ENCODE measurements at regions not wholly inside any gene's neighbourhood (a gene's known extent, or its start where the extent isn't known, plus 50 kb on each side); places are given as distances from the start of the nearest gene placed in this dataset.

DNA sequence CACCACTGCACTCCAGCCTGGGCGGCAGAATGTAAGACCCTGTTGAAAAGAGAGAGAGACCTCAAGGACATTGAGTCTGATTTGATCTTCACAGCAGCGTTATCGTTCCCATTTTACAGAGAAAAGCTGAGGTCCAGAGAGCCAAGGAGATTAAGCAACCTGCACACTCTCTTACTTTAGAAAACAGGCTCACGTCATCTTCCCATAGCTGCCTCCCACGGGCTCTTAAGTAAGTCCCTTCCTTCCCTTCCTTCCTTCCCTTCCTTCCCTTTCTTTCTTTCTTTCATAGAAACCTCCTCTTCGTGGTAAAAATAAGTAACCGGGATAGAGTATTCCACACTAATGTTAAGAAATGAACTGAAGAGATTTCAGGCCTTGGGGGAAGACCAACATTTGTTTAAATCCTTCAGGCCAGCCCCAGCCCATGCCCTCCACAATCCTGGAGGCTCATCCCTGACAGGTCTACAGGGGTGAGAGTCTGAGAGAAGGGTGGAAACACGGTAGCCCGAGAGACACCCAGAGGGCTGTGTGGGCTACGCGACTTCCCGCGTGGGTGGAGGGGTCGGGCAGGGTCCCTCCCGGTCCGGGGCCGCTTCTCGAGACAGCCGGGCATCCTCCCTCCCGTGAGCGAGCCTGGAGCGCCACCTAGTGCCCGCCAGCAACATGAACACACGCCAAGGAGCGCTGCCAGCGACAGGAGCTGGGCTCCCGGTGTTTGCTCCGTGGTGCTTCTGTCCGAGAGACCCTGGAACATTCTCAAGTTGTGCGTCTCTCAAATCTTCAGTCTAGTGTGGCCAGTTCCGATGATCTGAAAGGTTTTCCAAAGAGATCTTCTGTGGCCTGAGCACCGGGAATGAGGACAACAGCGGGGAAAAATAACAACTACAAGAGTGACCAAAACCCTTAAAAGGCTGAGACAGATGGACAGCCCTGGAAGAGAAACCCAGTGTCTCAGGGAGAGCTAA is 160.3 kb downstream of the INO80D start:
- DNase-seq (ENCODE audit: low spot score) (peak; percentile 57), ATAC-seq (ENCODE audit: low FRiP score) (peak; percentile 91)
- TF ChIP-seq, protein P1, sequence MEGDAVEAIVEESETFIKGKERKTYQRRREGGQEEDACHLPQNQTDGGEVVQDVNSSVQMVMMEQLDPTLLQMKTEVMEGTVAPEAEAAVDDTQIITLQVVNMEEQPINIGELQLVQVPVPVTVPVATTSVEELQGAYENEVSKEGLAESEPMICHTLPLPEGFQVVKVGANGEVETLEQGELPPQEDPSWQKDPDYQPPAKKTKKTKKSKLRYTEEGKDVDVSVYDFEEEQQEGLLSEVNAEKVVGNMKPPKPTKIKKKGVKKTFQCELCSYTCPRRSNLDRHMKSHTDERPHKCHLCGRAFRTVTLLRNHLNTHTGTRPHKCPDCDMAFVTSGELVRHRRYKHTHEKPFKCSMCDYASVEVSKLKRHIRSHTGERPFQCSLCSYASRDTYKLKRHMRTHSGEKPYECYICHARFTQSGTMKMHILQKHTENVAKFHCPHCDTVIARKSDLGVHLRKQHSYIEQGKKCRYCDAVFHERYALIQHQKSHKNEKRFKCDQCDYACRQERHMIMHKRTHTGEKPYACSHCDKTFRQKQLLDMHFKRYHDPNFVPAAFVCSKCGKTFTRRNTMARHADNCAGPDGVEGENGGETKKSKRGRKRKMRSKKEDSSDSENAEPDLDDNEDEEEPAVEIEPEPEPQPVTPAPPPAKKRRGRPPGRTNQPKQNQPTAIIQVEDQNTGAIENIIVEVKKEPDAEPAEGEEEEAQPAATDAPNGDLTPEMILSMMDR (IDR thresholded peaks at IDR 0.05): peak in 2 of 3 donors; percentile 30 to 76

DNA sequence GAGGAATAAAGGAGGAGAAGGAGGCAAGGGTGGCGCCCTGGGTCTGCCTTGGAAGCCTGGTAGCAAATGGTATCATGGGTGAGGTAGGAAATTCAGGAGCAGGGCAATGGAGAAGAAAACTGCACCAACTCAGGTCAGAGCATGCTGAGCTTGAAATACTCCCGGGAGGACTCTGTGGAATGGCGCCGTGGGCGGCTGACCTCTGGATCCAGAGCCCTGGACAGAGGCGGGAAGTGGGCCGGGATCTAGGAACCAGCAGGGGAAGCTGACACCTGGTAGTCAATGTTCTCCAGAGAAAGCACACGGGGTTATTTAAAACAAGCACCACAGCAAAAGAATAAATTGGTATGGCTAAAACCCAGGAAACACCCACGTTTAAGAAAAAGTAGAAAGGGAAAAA is 161.3 kb downstream of the INO80D start:
- no peak for DNase-seq (ENCODE audit: low spot score)

DNA sequence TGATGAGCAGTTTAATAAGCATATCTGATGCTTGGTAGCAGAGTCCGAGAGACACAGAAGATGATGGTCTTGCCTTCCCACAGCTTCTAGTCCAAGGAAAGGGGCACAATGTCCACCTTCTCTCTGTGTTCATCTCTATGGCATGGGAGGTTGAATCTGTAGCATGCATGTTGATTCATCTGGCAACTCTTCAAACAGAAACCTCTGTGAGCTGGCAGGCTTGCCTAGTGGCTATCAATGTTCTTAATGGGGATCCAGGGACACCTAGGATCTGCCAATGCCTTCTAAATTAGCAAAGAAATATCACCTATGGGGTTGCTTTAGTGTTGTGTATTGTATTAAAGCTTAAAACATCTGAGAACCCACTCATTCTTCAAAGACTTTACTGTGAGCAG is 170.8 kb downstream of the INO80D start:
- no peak for ATAC-seq (ENCODE audit: low FRiP score)
- TF ChIP-seq, protein P1 (IDR thresholded peaks at IDR 0.05): no peak
- DNase-seq (ENCODE audit: low spot score): no peak

More for the DNA sequence above, 161.3 kb downstream of the INO80D start:
- TF ChIP-seq, protein P1 (IDR thresholded peaks at IDR 0.05): no peak
- ATAC-seq (ENCODE audit: low FRiP score): no peak

DNA sequence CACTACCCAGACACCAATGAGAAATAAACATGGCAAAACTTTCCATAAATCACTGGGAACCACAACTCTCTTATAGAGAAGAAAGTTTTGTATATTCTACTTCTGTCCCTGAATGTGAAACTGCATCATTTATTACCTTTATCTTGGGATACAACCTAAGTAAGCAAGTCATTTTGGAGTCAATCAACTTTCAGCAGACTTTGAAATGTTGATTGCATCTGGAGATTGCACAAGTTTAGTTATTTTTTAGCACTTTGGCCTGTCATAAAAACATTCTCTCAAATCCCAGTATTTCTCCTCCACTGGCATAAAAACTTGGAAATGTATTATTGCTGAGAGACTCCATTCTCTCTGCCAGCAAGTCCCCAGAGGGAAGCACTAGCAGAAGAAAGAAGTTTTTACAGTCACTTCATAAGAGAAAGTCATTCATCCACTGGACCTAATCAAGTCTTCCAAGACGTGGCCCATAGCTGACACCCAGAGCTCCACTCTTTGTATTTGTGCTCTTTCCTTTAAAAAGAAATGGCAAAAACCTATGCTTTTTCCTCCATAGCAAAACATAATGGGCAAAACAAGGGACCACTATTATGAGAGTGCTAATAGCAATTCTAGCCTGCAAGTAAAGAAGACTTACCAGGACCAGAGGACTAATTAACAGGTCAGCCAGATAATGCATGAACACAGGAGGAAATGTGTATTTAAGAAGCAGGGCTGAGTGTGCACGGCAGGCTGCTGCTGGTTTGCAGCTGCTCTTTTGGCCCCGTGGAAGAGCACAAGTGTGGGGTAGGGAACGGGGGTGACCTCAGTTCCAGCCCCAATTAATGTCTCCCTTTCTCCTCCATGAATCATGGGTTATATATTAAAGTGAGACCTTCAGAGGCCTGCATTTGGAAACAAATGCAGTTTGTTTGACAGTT is 171.5 kb downstream of the INO80D start:
- TF ChIP-seq, protein P1 (IDR thresholded peaks at IDR 0.05): no peak
- DNase-seq (ENCODE audit: low spot score): no peak
- no peak for ATAC-seq (ENCODE audit: low FRiP score)

DNA sequence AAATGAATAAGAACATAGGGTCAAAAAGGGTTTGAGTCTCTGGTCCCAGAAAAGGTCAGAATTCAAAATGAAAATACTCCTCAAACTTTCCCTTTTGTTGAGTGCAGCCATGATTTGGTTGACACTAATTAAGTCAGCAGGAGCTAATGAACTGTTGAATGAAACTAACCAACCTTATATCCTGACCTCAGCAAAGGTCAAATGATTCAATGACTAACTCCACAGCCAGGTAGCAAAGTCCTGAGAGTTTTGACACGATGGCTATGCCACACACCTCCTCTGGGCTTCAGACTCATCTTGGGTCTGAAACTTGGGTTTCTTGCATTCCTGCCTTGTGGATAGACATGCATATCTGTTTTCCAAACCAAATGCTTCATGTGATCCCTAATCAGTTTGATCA is 172.3 kb downstream of the INO80D start:
- ATAC-seq (ENCODE audit: low FRiP score) (no peak), DNase-seq (ENCODE audit: low spot score) (no peak)
- TF ChIP-seq, protein P1 (IDR thresholded peaks at IDR 0.05): no peak

DNA sequence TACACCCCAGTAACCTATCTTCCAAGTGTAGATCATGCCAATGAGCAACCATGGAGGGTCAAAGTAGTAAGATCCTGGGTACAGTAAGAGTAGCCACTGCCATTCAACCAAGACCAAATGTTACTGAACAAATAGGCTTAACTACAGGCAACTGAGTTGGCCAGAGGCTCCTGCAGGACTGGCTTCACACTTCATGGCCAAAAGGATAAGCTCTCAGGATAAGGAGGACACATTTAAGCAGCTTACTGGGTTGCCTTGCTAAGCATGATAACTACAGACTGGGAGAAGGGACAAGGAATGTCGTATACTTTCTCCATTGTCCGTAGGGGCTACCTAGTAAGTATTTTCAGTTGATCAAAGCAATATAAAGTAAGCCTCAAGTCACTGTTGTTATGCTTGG is 174.7 kb downstream of the INO80D start:
- DNase-seq (ENCODE audit: low spot score): no peak
- TF ChIP-seq, protein P1 (IDR thresholded peaks at IDR 0.05): no peak
- ATAC-seq (ENCODE audit: low FRiP score): no peak

Data from omental fat pad (tissue), 3 donors.